Caki2 (cell line): ENCODE measurements at regions not wholly inside any gene's neighbourhood (a gene's known extent, or its start where the extent isn't known, plus 50 kb on each side); places are given as distances from the start of the nearest gene placed in this dataset.
"Not testable (repeated sequence)": the region's sequence is repeated elsewhere in the genome, so short reads cannot be mapped to it uniquely, and the experiment has no call there.

Experiments used
- DNase-seq: peaks from one replicate; pipeline ENCODE4 v3.0.0-alpha.2; 2015; ENCODE audit warnings: low read depth
- in situ Hi-C: cut with HindIII; loops from 2 replicates; pipeline ENCODE4 v1.10.0; 2016; ENCODE audit warnings: low sequenced_read_pairs, low pct_unique_long_range_greater_than_20kb, mixed read lengths

- in situ Hi-C loops, result no loop called here
These were observed 391.5 kb upstream of the CCDC54 start for GRCh38 chr3:106985721-106986120.

GRCh38 chr3:106998841-106999682 lies 378.2 kb upstream of the CCDC54 start:
- DNase-seq, in situ Hi-C loops: not testable (repeated sequence)

More at GRCh38 chr3:106985721-106986120, 391.5 kb upstream of the CCDC54 start:
- DNase-seq, result no peak

DNA sequence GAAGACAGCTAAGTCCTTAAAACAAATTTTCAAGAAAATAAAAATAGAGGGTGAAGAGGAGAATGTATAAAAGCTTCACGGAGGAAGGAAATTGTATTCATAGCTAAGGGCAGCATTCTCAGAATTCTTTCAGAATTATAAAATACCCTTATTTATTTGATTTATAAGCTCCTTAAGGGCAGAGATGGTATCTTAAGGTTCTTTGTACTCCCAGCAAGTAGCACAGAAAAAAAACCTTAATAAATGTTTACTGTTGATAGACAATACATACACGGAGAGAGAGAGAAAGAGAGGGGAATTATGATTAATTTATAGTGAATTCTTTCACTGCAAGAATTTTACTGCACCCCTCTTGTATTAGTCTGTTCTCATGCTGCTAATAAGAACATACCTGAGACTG lies 375.6 kb upstream of the CCDC54 start:
- no peak for DNase-seq

GRCh38 chr3:107005352-107005751 lies 371.9 kb upstream of the CCDC54 start:
- DNase-seq, in situ Hi-C loops: not testable (repeated sequence)

More for the DNA sequence above, 375.6 kb upstream of the CCDC54 start:
- in situ Hi-C loops, result no loop called here

GRCh38 chr3:107008213-107008612 lies 369.0 kb upstream of the CCDC54 start:
- no peak for DNase-seq

GRCh38 chr3:107013641-107014040 lies 363.6 kb upstream of the CCDC54 start:
- no peak for DNase-seq
- in situ Hi-C loops, result no loop called here

More at GRCh38 chr3:107008213-107008612, 369.0 kb upstream of the CCDC54 start:
- in situ Hi-C loops, result no loop called here

DNA sequence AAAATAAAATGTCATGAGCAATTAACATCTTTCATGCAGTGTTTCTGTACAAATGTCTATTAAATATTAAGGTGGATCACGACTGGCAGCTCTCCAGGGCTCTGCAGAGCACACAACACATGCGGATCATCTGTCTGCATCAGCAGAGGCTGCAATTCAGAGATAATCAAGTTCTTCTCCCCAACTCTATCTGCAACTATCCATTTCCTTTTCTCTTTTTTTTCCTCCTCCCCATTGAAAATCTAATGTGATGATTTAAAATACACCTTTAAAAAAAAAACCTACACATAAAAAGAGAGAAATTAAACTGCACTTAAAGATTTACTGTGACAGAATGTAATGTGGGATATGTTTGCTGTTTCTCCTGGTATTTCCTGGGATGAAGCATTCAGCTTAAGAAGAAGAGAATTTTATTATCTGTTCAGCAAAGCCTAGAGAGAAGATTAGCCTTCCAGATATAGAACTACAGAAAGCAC lies 352.6 kb upstream of the CCDC54 start:
- no peak for DNase-seq
- in situ Hi-C loops, result no loop called here

GRCh38 chr3:107025961-107026360 lies 351.3 kb upstream of the CCDC54 start:
- no peak for DNase-seq
- in situ Hi-C loops, result no loop called here

- DNase-seq, result no peak
- in situ Hi-C loops, result no loop called here
These were observed 349.2 kb upstream of the CCDC54 start for GRCh38 chr3:107028086-107028485.

- DNase-seq, result no peak
- in situ Hi-C loops, result no loop called here
These were observed 348.6 kb upstream of the CCDC54 start for GRCh38 chr3:107028626-107029025.

- in situ Hi-C loops, result no loop called here
These were observed 345.1 kb upstream of the CCDC54 start for GRCh38 chr3:107032111-107032510.

GRCh38 chr3:107034142-107034541 lies 343.1 kb upstream of the CCDC54 start:
- in situ Hi-C loops, result no loop called here
- DNase-seq, result no peak

More at GRCh38 chr3:107032111-107032510, 345.1 kb upstream of the CCDC54 start:
- no peak for DNase-seq

- in situ Hi-C loops, result no loop called here
- no peak for DNase-seq
These were observed 342.1 kb upstream of the CCDC54 start for GRCh38 chr3:107035176-107035575.

DNA sequence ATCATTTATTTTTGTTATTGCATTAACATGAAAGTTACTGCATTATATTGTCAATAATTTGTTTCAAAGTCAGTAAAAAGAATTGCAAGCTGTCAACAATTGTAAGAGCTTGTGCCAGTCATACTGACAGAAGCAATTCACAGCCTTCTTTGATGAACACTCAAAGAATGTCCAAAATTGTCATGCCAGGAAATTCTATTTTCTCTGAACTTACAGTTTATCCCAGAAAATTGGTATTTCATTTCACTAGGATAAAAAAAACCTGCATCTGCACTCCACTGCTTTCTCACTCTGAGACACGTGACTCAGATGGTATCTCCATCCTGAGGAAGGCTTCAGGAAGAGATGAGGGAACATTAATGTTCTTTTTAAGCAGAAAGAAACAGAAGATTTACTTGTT lies 332.6 kb upstream of the CCDC54 start:
- DNase-seq, result no peak
- in situ Hi-C loops, result no loop called here

DNA sequence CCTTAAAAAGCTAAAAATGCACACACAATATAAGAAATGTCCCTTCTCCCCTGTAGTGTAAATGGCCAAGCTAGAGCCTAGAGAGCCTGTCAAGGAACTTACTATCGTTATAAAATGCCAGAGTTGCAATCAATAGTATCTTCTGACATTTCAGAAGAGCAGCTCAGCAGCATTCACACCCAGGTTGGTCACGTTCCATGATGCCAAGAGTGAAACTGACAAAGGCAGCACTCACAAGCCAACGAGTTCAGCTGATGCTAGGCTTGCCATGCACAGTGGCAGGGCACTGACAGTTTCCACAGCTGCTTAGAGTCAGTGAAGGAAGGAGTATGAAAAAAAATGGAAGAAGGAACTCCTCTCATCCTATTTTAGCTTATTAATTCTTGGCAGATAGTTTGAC lies 331.4 kb upstream of the CCDC54 start:
- in situ Hi-C loops, result no loop called here

GRCh38 chr3:107055181-107055942 lies 321.9 kb upstream of the CCDC54 start:
- in situ Hi-C loops, result no loop called here
- DNase-seq, result no peak

More for the DNA sequence above, 331.4 kb upstream of the CCDC54 start:
- DNase-seq, result no peak

GRCh38 chr3:107061466-107061865 lies 315.8 kb upstream of the CCDC54 start:
- in situ Hi-C loops, result no loop called here
- no peak for DNase-seq

DNA sequence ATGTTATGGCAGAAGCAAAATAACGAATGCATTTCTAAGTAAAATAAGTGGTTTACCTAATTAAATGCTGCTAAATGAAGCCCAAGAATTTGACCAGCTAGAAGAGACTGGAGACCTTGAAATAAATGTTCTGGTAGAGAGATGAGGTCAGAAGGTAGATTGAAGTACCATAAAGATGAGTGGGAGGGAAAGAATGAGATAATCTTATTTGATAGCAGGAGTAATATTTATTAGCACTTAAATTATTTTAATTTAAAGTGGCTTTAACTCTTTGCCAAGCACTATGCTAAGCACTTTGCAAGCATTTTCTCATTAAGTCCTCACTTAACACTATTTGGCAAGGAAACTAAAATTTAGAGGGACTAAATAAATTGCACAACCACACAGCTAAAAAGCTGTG lies 314.9 kb upstream of the CCDC54 start:
- no peak for DNase-seq
- in situ Hi-C loops, result no loop called here

GRCh38 chr3:107062787-107063186 lies 314.5 kb upstream of the CCDC54 start:
- no peak for DNase-seq
- in situ Hi-C loops, result no loop called here
